Esophagus (tissue), 2 donors: ENCODE measurements at regions not wholly inside any gene's neighbourhood (a gene's known extent, or its start where the extent isn't known, plus 50 kb on each side); places are given as distances from the start of the nearest gene placed in this dataset.

Experiments
- H3K27ac ChIP-seq, 2 donors: one replicate each; pipeline ENCODE4 v1.5.1; 2013; ENCODE audit warnings: low read depth in 2 of 2, mild to moderate bottlenecking in 2 of 2, inconsistent platforms in 1 of 2, low read length in 1 of 2, moderate library complexity in 1 of 2
- H3K27me3 ChIP-seq, 2 donors: one replicate each; pipeline ENCODE4 v1.6.1; 2013; ENCODE audit warnings: low read length in 2 of 2, control low read depth in 1 of 2, mild to moderate bottlenecking in 1 of 2; ENCODE audit not compliant: insufficient read depth in 2 of 2, control insufficient read depth in 1 of 2
- H3K36me3 ChIP-seq, 2 donors: one replicate each; pipeline ENCODE4 v1.6.1; 2013; ENCODE audit warnings: low read length in 1 of 2; ENCODE audit not compliant: control insufficient read depth in 2 of 2, insufficient read depth in 2 of 2
- H3K4me1 ChIP-seq, 2 donors: one replicate each; pipeline ENCODE4 v1.6.1; 2013; ENCODE audit warnings: low read length in 1 of 2; ENCODE audit not compliant: control insufficient read depth in 2 of 2, insufficient read depth in 2 of 2
- H3K4me3 ChIP-seq, 2 donors: one replicate each; pipeline ENCODE4 v1.5.1; 2013; ENCODE audit warnings: low read length in 2 of 2, mild to moderate bottlenecking in 2 of 2, low read depth in 1 of 2, moderate library complexity in 1 of 2
- H3K9me3 ChIP-seq, 2 donors: one replicate each; pipeline ENCODE4 v1.6.1; 2013; ENCODE audit warnings: mild to moderate bottlenecking in 2 of 2, low read depth in 1 of 2, low read length in 1 of 2, moderate library complexity in 1 of 2; ENCODE audit not compliant: control insufficient read depth in 2 of 2, insufficient read depth in 1 of 2
- WGBS, 2 donors: extraction: QIAGEN DNeasy Blood & Tissue Kit; methylation state at CpG; one replicate each; pipeline ENCODE4 v1.1.7; 2013; 5-methylcytosine and 5-hydroxymethylcytosine counted together
- donor health status: healthy with polysubstance abuse.
- donor health status: Bipolar disorder and iron deficiency.

GRCh38 chr13:80239116-80239515 is 101.8 kb downstream of the SPRY2 start:
- Histone ChIP-seq H3K36me3 (no peaks in the 10 kb centered on the region), H3K27ac (no peak overlapping the region), H3K9me3 (no peaks in the 10 kb centered on the region), H3K4me3 (no peak overlapping the region), H3K27me3 (no peaks in the 10 kb centered on the region), H3K4me1 (no peaks in the 10 kb centered on the region)

GRCh38 chr13:80237646-80238045 is 103.3 kb downstream of the SPRY2 start:
- no peak overlapping the region for H3K4me3 ChIP-seq
- H3K27me3 ChIP-seq, result no peaks in the 10 kb centered on the region
- H3K27ac ChIP-seq, result no peak overlapping the region
- H3K9me3 ChIP-seq, result no peaks in the 10 kb centered on the region
- H3K4me1 ChIP-seq, result no peaks in the 10 kb centered on the region
- H3K36me3 ChIP-seq, result no peaks in the 10 kb centered on the region

- Histone ChIP-seq H3K4me1 (no peaks in the 10 kb centered on the region), H3K27me3 (no peaks in the 10 kb centered on the region), H3K9me3 (no peaks in the 10 kb centered on the region), H3K36me3 (no peaks in the 10 kb centered on the region), H3K27ac (no peak overlapping the region), H3K4me3 (no peak overlapping the region)
- WGBS, 2 donors, result 58 to 64% methylated on average over 4 of the region's 4 CpGs
Measured at GRCh38 chr13:80235967-80236302, 105.0 kb downstream of the SPRY2 start.

- Histone ChIP-seq H3K27ac (no peak overlapping the region), H3K27me3 (no peaks in the 10 kb centered on the region), H3K36me3 (no peaks in the 10 kb centered on the region), H3K4me1 (no peaks in the 10 kb centered on the region), H3K9me3 (no peaks in the 10 kb centered on the region), H3K4me3 (no peak overlapping the region)
- WGBS, 2 donors, result 33% methylated on average over 10 of the region's 10 CpGs
Measured at GRCh38 chr13:80235166-80235966, 105.6 kb downstream of the SPRY2 start.

GRCh38 chr13:80227645-80228044 is 113.3 kb downstream of the SPRY2 start:
- H3K4me3 ChIP-seq, result no peak overlapping the region
- 83% methylated on average over 2 of the region's 2 CpGs for WGBS, 2 donors
- no peaks in the 10 kb centered on the region for H3K27me3 ChIP-seq
- H3K9me3 ChIP-seq, result no peaks in the 10 kb centered on the region
- no peak overlapping the region for H3K27ac ChIP-seq
- no peaks in the 10 kb centered on the region for H3K36me3 ChIP-seq
- H3K4me1 ChIP-seq, result no peaks in the 10 kb centered on the region

GRCh38 chr13:80226645-80227044 is 114.3 kb downstream of the SPRY2 start:
- no peaks in the 10 kb centered on the region for H3K36me3 ChIP-seq
- 81 to 86% methylated on average over 2 of the region's 2 CpGs for whole genome bisulfite sequencing, 2 donors

GRCh38 chr13:80224468-80224867 is 116.5 kb downstream of the SPRY2 start:
- H3K36me3 ChIP-seq, result no peaks in the 10 kb centered on the region
- H3K27ac ChIP-seq, result no peak overlapping the region
- H3K27me3 ChIP-seq, result no peaks in the 10 kb centered on the region
- H3K4me1 ChIP-seq, result no peaks in the 10 kb centered on the region
- no peak overlapping the region for H3K4me3 ChIP-seq
- H3K9me3 ChIP-seq, result no peaks in the 10 kb centered on the region

More at GRCh38 chr13:80226645-80227044, 114.3 kb downstream of the SPRY2 start:
- no peak overlapping the region for H3K4me3 ChIP-seq
- H3K27ac ChIP-seq, result no peak overlapping the region
- H3K4me1 ChIP-seq, result no peaks in the 10 kb centered on the region
- no peaks in the 10 kb centered on the region for H3K27me3 ChIP-seq
- H3K9me3 ChIP-seq, result no peaks in the 10 kb centered on the region

GRCh38 chr13:80217614-80218456 is 123.1 kb downstream of the SPRY2 start:
- WGBS, 2 donors, result 69 to 85% methylated on average over 7 of the region's 7 CpGs
- Histone ChIP-seq H3K36me3 (no peaks in the 10 kb centered on the region), H3K4me1 (no peaks in the 10 kb centered on the region), H3K4me3 (no peak overlapping the region), H3K27ac (no peak overlapping the region), H3K27me3 (no peaks in the 10 kb centered on the region), H3K9me3 (peaks cover 0 to 3% of the 10 kb centered on the region in 2 donors)

- 51 to 54% methylated on average over 3 of the region's 3 CpGs for WGBS, 2 donors
- no peaks in the 10 kb centered on the region for H3K36me3 ChIP-seq
- H3K4me1 ChIP-seq, result no peaks in the 10 kb centered on the region
- peaks cover 0 to 3% of the 10 kb centered on the region in 2 donors for H3K9me3 ChIP-seq
- H3K27me3 ChIP-seq, result no peaks in the 10 kb centered on the region
- no peak overlapping the region for H3K4me3 ChIP-seq
- no peak overlapping the region for H3K27ac ChIP-seq
Measured at GRCh38 chr13:80215368-80215767, 125.6 kb downstream of the SPRY2 start.
